Stimulated activated CD8-positive, alpha-beta memory T cell treated with anti-CD3 and anti-CD28 coated beads, Interleukin-7, amount 100 ng/mL, for 1 hour (primary cell): ENCODE measurements at regions not wholly inside any gene's neighbourhood (a gene's known extent, or its start where the extent isn't known, plus 50 kb on each side); places are given as distances from the start of the nearest gene placed in this dataset.
A peak's percentile ranks its signal among the peaks of the same experiment; 100 is the strongest.

Source experiments
- DNase-seq, 2 donors: peaks; one replicate each; pipeline ENCODE4 v3.0.0-alpha.2; 2020; ENCODE audit warnings: low read depth in 2 of 2

- no peak for DNase-seq
Observed at GRCh38 chr2:16615687-16616615, 49.7 kb downstream of the CYRIA start.

GRCh38 chr2:16615246-16615645 lies 50.4 kb downstream of the CYRIA start:
- DNase-seq: no peak

GRCh38 chr2:16614314-16614860 lies 51.2 kb downstream of the CYRIA start:
- DNase-seq: no peak

GRCh38 chr2:16613539-16614011 lies 52.1 kb downstream of the CYRIA start:
- DNase-seq: no peak

GRCh38 chr2:16612490-16612889 lies 53.1 kb downstream of the CYRIA start:
- no peak for DNase-seq

GRCh38 chr2:16609786-16610185 lies 55.8 kb downstream of the CYRIA start:
- no peak for DNase-seq

- DNase-seq: peak; percentile 68 to 79
Observed at GRCh38 chr2:16608661-16609643, 56.7 kb downstream of the CYRIA start.

- no peak for DNase-seq
Observed at GRCh38 chr2:16607301-16607700, 58.3 kb downstream of the CYRIA start.

GRCh38 chr2:16604236-16604635 lies 61.4 kb downstream of the CYRIA start:
- DNase-seq: no peak

GRCh38 chr2:16591370-16591933 lies 74.2 kb downstream of the CYRIA start:
- no peak for DNase-seq

- DNase-seq: no peak
Observed at GRCh38 chr2:16589465-16589864, 76.2 kb downstream of the CYRIA start.

GRCh38 chr2:16588565-16588964 lies 77.1 kb downstream of the CYRIA start:
- no peak for DNase-seq

- DNase-seq: no peak
Observed at GRCh38 chr2:16587601-16588000, 78.0 kb downstream of the CYRIA start.

GRCh38 chr2:16584824-16585540 lies 80.7 kb downstream of the CYRIA start:
- DNase-seq: no peak

- DNase-seq: no peak
Observed at GRCh38 chr2:16584084-16584483, 81.5 kb downstream of the CYRIA start.

GRCh38 chr2:16581241-16581640 lies 84.4 kb downstream of the CYRIA start:
- DNase-seq: no peak

GRCh38 chr2:16578081-16578480 lies 87.6 kb downstream of the CYRIA start:
- no peak for DNase-seq

GRCh38 chr2:16570516-16570915 lies 95.1 kb downstream of the CYRIA start:
- DNase-seq: no peak

- no peak for DNase-seq
Observed at GRCh38 chr2:16568998-16569784, 96.4 kb downstream of the CYRIA start.

- no peak for DNase-seq
Observed at GRCh38 chr2:16566701-16567100, 98.9 kb downstream of the CYRIA start.
